SU-DHL-6 (cell line): ENCODE measurements at regions not wholly inside any gene's neighbourhood (a gene's known extent, or its start where the extent isn't known, plus 50 kb on each side); places are given as distances from the start of the nearest gene placed in this dataset.

ENCODE experiments used
- H2AFZ ChIP-seq: fragments of 200-600 bp; sonication (generic); 2 replicates; pipeline ENCODE4 v1.6.1; 2014; ENCODE audit warnings: low read depth, mild to moderate bottlenecking, moderate library complexity, mixed read lengths, antibody characterized with exemption, low read length; ENCODE audit not compliant: severe bottlenecking
- H3F3A ChIP-seq: fragments of 200-600 bp; shearing (Covaris generic); 2 replicates; pipeline ENCODE4 v1.6.0; 2016; ENCODE audit warnings: antibody characterized with exemption, mild to moderate bottlenecking; ENCODE audit not compliant: insufficient read depth
- H3K27ac ChIP-seq: fragments of 200-600 bp; sonication (generic); 2 replicates; pipeline ENCODE4 v1.5.1; 2016; ENCODE audit warnings: low read depth, mild to moderate bottlenecking, low read length, moderate library complexity, mixed read lengths
- H3K27me3 ChIP-seq: fragments of 200-600 bp; sonication (generic), shearing (Covaris generic); 2 replicates; pipeline ENCODE4 v1.6.0; 2014; ENCODE audit warnings: mild to moderate bottlenecking, low read length
- H3K36me3 ChIP-seq: fragments of 200-600 bp; sonication (generic); 2 replicates; pipeline ENCODE4 v1.6.1; 2014; ENCODE audit warnings: mild to moderate bottlenecking, low read length, mixed read lengths
- H3K4me2 ChIP-seq: fragments of 300-600, 200-600 bp; shearing (Covaris generic), sonication (generic); 2 replicates; pipeline ENCODE4 v1.6.0; 2014; ENCODE audit warnings: low read length, low read depth, mild to moderate bottlenecking; ENCODE audit not compliant: poor library complexity, severe bottlenecking
- H3K4me3 ChIP-seq: fragments of 200-600 bp; sonication (generic); 2 replicates; pipeline ENCODE4 v1.5.1; 2014; ENCODE audit warnings: antibody characterized with exemption, low read length, mild to moderate bottlenecking, mixed read lengths; ENCODE audit not compliant: insufficient read depth, poor library complexity, severe bottlenecking
- H3K79me2 ChIP-seq: fragments of 200-600 bp; sonication (generic); 2 replicates; pipeline ENCODE4 v1.6.1; 2014; ENCODE audit warnings: mild to moderate bottlenecking, low read length, moderate library complexity; ENCODE audit not compliant: insufficient read depth
- H3K9ac ChIP-seq: fragments of 200-600 bp; sonication (generic); 2 replicates; pipeline ENCODE4 v1.7.0; 2014; ENCODE audit warnings: mild to moderate bottlenecking, low read length
- H3K9me2 ChIP-seq: fragments of 200-600 bp; sonication (generic); replicated peaks from 2 replicates; pipeline ENCODE4 v1.6.1; 2014; ENCODE audit warnings: low read length; ENCODE audit not compliant: insufficient read depth
- H3K9me3 ChIP-seq: fragments of 200-600 bp; sonication (generic); 2 replicates; pipeline ENCODE4 v1.6.1; 2014; ENCODE audit warnings: low read length, mixed read lengths; ENCODE audit not compliant: insufficient read depth
- H4K20me1 ChIP-seq: fragments of 200-600 bp; sonication (generic); 2 replicates; pipeline ENCODE4 v1.6.1; 2014; ENCODE audit warnings: low read depth, mild to moderate bottlenecking, antibody characterized with exemption, low read length, moderate library complexity, mixed read lengths
- EZH2phosphoT487 ChIP-seq: fragments of 200-600 bp; sonication (generic), shearing (Covaris generic); conservative IDR thresholded peaks from 2 replicates; pipeline ENCODE4 v1.6.1; 2018; ENCODE audit warnings: mild to moderate bottlenecking, antibody characterized with exemption, low read length, moderate library complexity, mixed read lengths
- TF ChIP-seq, protein P1 (sequence below): fragments of 200-600 bp; sonication (generic); IDR thresholded peaks from one replicate; pipeline ENCODE4 v1.5.1; 2017; ENCODE audit warnings: antibody characterized with exemption, mild to moderate bottlenecking, low read length, moderate library complexity; ENCODE audit not compliant: insufficient read depth, poor library complexity, severe bottlenecking

GRCh38 chr6:120852293-120852849 lies 481.9 kb downstream of the TBC1D32 start:
- no peak overlapping the region for H3K27ac ChIP-seq
- H4K20me1 ChIP-seq: no peaks in the 10 kb centered on the region
- no peaks in the 10 kb centered on the region for H3K36me3 ChIP-seq
- H3K4me3 ChIP-seq: no peak overlapping the region
- no peaks in the 10 kb centered on the region for H3K9me2 ChIP-seq
- H3K27me3 ChIP-seq: no peaks in the 10 kb centered on the region
- no peaks in the 10 kb centered on the region for H3F3A ChIP-seq
- H2AFZ ChIP-seq: no peak overlapping the region
- no peak overlapping the region for H3K9ac ChIP-seq
- no peak overlapping the region for H3K4me2 ChIP-seq
- TF ChIP-seq, protein P1, sequence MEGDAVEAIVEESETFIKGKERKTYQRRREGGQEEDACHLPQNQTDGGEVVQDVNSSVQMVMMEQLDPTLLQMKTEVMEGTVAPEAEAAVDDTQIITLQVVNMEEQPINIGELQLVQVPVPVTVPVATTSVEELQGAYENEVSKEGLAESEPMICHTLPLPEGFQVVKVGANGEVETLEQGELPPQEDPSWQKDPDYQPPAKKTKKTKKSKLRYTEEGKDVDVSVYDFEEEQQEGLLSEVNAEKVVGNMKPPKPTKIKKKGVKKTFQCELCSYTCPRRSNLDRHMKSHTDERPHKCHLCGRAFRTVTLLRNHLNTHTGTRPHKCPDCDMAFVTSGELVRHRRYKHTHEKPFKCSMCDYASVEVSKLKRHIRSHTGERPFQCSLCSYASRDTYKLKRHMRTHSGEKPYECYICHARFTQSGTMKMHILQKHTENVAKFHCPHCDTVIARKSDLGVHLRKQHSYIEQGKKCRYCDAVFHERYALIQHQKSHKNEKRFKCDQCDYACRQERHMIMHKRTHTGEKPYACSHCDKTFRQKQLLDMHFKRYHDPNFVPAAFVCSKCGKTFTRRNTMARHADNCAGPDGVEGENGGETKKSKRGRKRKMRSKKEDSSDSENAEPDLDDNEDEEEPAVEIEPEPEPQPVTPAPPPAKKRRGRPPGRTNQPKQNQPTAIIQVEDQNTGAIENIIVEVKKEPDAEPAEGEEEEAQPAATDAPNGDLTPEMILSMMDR: no peak
- no peaks in the 10 kb centered on the region for H3K9me3 ChIP-seq
- H3K79me2 ChIP-seq: no peaks in the 10 kb centered on the region

DNA sequence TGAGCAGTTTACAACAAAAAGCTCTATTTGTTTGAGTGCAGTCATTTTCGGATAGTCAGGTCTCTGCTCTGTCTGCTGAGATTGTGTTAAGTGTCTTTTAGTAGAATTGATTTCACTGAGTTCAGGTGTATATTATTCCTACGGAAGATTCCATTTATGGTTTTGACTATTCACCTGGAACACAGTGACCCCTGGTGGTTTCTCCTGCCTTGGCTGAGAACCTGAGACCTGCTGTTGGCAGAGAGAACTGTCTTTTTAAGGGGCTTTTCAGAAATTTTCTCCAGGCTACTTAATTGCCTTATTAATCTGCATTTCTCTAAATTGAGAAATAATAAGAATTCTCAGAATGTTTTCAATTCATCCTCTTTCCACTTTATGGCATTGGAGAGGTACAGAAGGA lies 508.0 kb downstream of the TBC1D32 start:
- Histone ChIP-seq H3K9ac (no peak overlapping the region), H3K9me3 (no peaks in the 10 kb centered on the region), H2AFZ (no peak overlapping the region), H3K9me2 (no peaks in the 10 kb centered on the region), H3K4me3 (no peak overlapping the region), H3K27me3 (no peaks in the 10 kb centered on the region), H3K27ac (no peak overlapping the region), H3K36me3 (no peaks in the 10 kb centered on the region), H3K4me2 (no peak overlapping the region), H4K20me1 (no peaks in the 10 kb centered on the region), H3F3A (no peaks in the 10 kb centered on the region), H3K79me2 (no peaks in the 10 kb centered on the region)
- TF ChIP-seq EZH2phosphoT487: no peak
- TF ChIP-seq, protein P1: peak; percentile 25

DNA sequence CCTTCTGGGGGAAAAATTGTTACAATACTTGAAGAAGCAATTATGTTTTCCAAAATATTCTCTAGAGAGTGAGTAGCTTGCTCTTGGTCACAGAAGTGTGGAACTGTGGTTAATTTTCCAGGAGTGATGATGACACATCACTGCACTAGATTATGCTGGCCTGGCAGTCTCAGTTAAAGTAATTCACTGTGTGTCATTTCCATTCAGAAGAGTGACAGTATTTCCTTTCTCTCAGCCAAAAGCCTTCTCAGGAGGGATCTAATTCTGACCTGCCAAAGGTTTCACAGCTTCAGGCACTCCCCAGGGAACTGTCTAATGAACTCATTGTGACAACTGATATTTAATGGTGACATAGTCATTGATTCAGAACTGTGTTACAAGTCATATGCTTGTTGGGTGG lies 517.5 kb downstream of the TBC1D32 start:
- TF ChIP-seq, protein P1: no peak
- no peak for TF ChIP-seq EZH2phosphoT487
- Histone ChIP-seq H3K27ac (no peak overlapping the region), H3K27me3 (no peaks in the 10 kb centered on the region), H3F3A (no peaks in the 10 kb centered on the region), H3K79me2 (no peaks in the 10 kb centered on the region), H3K9me2 (no peaks in the 10 kb centered on the region), H3K4me3 (no peak overlapping the region), H3K9ac (no peak overlapping the region), H4K20me1 (no peaks in the 10 kb centered on the region), H3K9me3 (no peaks in the 10 kb centered on the region), H2AFZ (no peak overlapping the region), H3K36me3 (no peaks in the 10 kb centered on the region), H3K4me2 (no peak overlapping the region)
